ENCODE measurements at regions not wholly inside any gene's neighbourhood (a gene's known extent, or its start where the extent isn't known, plus 50 kb on each side); places are given as distances from the start of the nearest gene placed in this dataset.

- no peaks in the 10 kb centered on the region for H3K9me3 ChIP-seq (ENCODE audit: control insufficient read depth, insufficient read depth, low read length)
- H3K27me3 ChIP-seq (ENCODE audit: control insufficient read depth, low read length): no peaks in the 10 kb centered on the region; the same call in 1 of the 2 replicates
- no peaks in the 10 kb centered on the region for H4K20me1 ChIP-seq (ENCODE audit: control insufficient read depth, insufficient read depth, low read depth, low read length)
- H3K4me2 ChIP-seq (ENCODE audit: low read length): no peak overlapping the region
- no peaks in the 10 kb centered on the region for H3K79me2 ChIP-seq (ENCODE audit: control insufficient read depth, low read length)
- H3K27ac ChIP-seq (ENCODE audit: low read depth, low read length): no peak overlapping the region
- no peaks in the 10 kb centered on the region for H3F3A ChIP-seq (ENCODE audit: control insufficient read depth, insufficient read depth)
- no peak overlapping the region for H3K4me3 ChIP-seq (ENCODE audit: low read length)
- no peaks in the 10 kb centered on the region for H3K4me1 ChIP-seq (ENCODE audit: control insufficient read depth, low read length)
- no peaks in the 10 kb centered on the region for H3K36me3 ChIP-seq (ENCODE audit: control insufficient read depth, low read length)
- H3K9me2 ChIP-seq (replicated peaks; ENCODE audit: control insufficient read depth, low read length): no peaks in the 10 kb centered on the region
- TF ChIP-seq EZH2phosphoT487 (IDR thresholded peaks at IDR 0.05; ENCODE audit: borderline replicate concordance, low read length) (no peak), CTCF (IDR thresholded peaks at IDR 0.05; ENCODE audit: low read depth, low read length, poor library complexity, severe bottlenecking) (no peak)
These were observed 151.2 kb downstream of the COX18 start for GRCh38 chr4:72918362-72918761.

GRCh38 chr4:72911316-72911715, 158.2 kb downstream of the COX18 start:
- Histone ChIP-seq H3K4me1 (ENCODE audit: control insufficient read depth, low read length) (no peaks in the 10 kb centered on the region), H3K9me3 (ENCODE audit: control insufficient read depth, insufficient read depth, low read length) (no peaks in the 10 kb centered on the region), H3F3A (ENCODE audit: control insufficient read depth, insufficient read depth) (no peaks in the 10 kb centered on the region), H3K4me2 (ENCODE audit: low read length) (no peak overlapping the region), H3K4me3 (ENCODE audit: low read length) (no peak overlapping the region), H3K9me2 (replicated peaks; ENCODE audit: control insufficient read depth, low read length) (no peaks in the 10 kb centered on the region), H3K27ac (ENCODE audit: low read depth, low read length) (no peak overlapping the region), H4K20me1 (ENCODE audit: control insufficient read depth, insufficient read depth, low read depth, low read length) (no peaks in the 10 kb centered on the region), H3K36me3 (ENCODE audit: control insufficient read depth, low read length) (no peaks in the 10 kb centered on the region), H3K27me3 (ENCODE audit: control insufficient read depth, low read length) (no peaks in the 10 kb centered on the region), H3K79me2 (ENCODE audit: control insufficient read depth, low read length) (no peaks in the 10 kb centered on the region)
- TF ChIP-seq EZH2phosphoT487 (IDR thresholded peaks at IDR 0.05; ENCODE audit: borderline replicate concordance, low read length) (no peak), CTCF (IDR thresholded peaks at IDR 0.05; ENCODE audit: low read depth, low read length, poor library complexity, severe bottlenecking) (no peak)

GRCh38 chr4:72909461-72909860, 160.1 kb downstream of the COX18 start:
- Histone ChIP-seq H3K4me1 (ENCODE audit: control insufficient read depth, low read length) (no peaks in the 10 kb centered on the region), H3K9me2 (replicated peaks; ENCODE audit: control insufficient read depth, low read length) (no peaks in the 10 kb centered on the region), H3K4me2 (ENCODE audit: low read length) (no peak overlapping the region), H4K20me1 (ENCODE audit: control insufficient read depth, insufficient read depth, low read depth, low read length) (no peaks in the 10 kb centered on the region), H3K36me3 (ENCODE audit: control insufficient read depth, low read length) (no peaks in the 10 kb centered on the region), H3K27ac (ENCODE audit: low read depth, low read length) (no peak overlapping the region), H3K27me3 (ENCODE audit: control insufficient read depth, low read length) (no peaks in the 10 kb centered on the region), H3F3A (ENCODE audit: control insufficient read depth, insufficient read depth) (no peaks in the 10 kb centered on the region), H3K4me3 (ENCODE audit: low read length) (no peak overlapping the region), H3K9me3 (ENCODE audit: control insufficient read depth, insufficient read depth, low read length) (no peaks in the 10 kb centered on the region), H3K79me2 (ENCODE audit: control insufficient read depth, low read length) (no peaks in the 10 kb centered on the region)
- no peak for TF ChIP-seq CTCF (IDR thresholded peaks at IDR 0.05; ENCODE audit: low read depth, low read length, poor library complexity, severe bottlenecking)
- TF ChIP-seq EZH2phosphoT487 (IDR thresholded peaks at IDR 0.05; ENCODE audit: borderline replicate concordance, low read length): no peak

GRCh38 chr4:72902354-72902753, 167.2 kb downstream of the COX18 start:
- H4K20me1 ChIP-seq (ENCODE audit: control insufficient read depth, insufficient read depth, low read depth, low read length): no peaks in the 10 kb centered on the region
- no peaks in the 10 kb centered on the region for H3K36me3 ChIP-seq (ENCODE audit: control insufficient read depth, low read length)
- H3F3A ChIP-seq (ENCODE audit: control insufficient read depth, insufficient read depth): no peaks in the 10 kb centered on the region
- H3K27ac ChIP-seq (ENCODE audit: low read depth, low read length): no peak overlapping the region
- no peaks in the 10 kb centered on the region for H3K27me3 ChIP-seq (ENCODE audit: control insufficient read depth, low read length)
- H3K4me3 ChIP-seq (ENCODE audit: low read length): no peak overlapping the region
- no peaks in the 10 kb centered on the region for H3K79me2 ChIP-seq (ENCODE audit: control insufficient read depth, low read length)
- no peaks in the 10 kb centered on the region for H3K9me2 ChIP-seq (replicated peaks; ENCODE audit: control insufficient read depth, low read length)
- H3K4me2 ChIP-seq (ENCODE audit: low read length): no peak overlapping the region
- TF ChIP-seq CTCF (IDR thresholded peaks at IDR 0.05; ENCODE audit: low read depth, low read length, poor library complexity, severe bottlenecking) (no peak), EZH2phosphoT487 (IDR thresholded peaks at IDR 0.05; ENCODE audit: borderline replicate concordance, low read length) (no peak)
- H3K4me1 ChIP-seq (ENCODE audit: control insufficient read depth, low read length): no peaks in the 10 kb centered on the region
- H3K9me3 ChIP-seq (ENCODE audit: control insufficient read depth, insufficient read depth, low read length): no peaks in the 10 kb centered on the region
